ENCODE measurements at regions not wholly inside any gene's neighbourhood (a gene's known extent, or its start where the extent isn't known, plus 50 kb on each side); places are given as distances from the start of the nearest gene placed in this dataset.

DNA sequence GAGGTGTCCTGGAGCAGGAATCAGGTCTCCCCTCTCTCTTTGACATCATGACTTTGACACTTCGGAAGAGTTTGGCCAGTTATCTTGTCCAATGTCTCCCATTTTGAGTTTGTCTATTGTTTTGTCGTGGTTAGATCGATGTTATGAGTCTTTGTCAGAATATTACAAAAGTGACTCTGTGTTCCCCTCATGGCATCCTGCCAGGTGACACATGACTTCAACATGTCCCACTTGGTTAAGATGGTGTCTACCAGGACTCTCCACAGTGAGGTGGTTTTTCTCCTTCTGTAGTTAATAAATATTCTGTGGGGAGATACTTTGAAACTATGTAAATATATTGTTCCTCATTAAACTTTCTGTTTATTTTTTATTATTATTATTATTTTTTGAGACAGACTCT lies 76.6 kb upstream of the BZW1 start:
- TF ChIP-seq, protein P1, sequence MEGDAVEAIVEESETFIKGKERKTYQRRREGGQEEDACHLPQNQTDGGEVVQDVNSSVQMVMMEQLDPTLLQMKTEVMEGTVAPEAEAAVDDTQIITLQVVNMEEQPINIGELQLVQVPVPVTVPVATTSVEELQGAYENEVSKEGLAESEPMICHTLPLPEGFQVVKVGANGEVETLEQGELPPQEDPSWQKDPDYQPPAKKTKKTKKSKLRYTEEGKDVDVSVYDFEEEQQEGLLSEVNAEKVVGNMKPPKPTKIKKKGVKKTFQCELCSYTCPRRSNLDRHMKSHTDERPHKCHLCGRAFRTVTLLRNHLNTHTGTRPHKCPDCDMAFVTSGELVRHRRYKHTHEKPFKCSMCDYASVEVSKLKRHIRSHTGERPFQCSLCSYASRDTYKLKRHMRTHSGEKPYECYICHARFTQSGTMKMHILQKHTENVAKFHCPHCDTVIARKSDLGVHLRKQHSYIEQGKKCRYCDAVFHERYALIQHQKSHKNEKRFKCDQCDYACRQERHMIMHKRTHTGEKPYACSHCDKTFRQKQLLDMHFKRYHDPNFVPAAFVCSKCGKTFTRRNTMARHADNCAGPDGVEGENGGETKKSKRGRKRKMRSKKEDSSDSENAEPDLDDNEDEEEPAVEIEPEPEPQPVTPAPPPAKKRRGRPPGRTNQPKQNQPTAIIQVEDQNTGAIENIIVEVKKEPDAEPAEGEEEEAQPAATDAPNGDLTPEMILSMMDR (conservative IDR thresholded peaks at IDR 0.05), result no peak
- TF ChIP-seq ZFX (IDR thresholded peaks at IDR 0.05), result no peak

Measured in C4-2B (cell line).